ENCODE measurements at regions not wholly inside any gene's neighbourhood (a gene's known extent, or its start where the extent isn't known, plus 50 kb on each side); places are given as distances from the start of the nearest gene placed in this dataset.
"Not testable (repeated sequence)": the region's sequence is repeated elsewhere in the genome, so short reads cannot be mapped to it uniquely, and the experiment has no call there.

DNA sequence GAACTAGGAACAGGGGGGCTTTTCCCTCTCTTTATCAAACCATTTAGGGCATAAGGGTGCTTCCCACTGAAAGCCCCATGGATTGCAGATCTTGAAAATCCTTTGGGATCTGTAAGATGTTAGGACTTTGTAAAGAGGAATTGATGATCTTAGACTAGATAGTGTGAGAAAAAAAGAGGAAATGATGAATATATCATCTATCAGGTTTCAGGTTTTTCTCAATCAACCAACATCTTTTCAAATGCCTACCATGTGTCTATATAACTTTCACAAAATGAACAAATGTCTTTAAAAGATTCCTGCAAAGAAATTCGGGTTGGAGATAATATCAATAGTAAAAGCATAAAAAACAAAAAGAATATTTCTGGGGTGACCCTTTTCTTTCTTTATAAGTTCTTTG is 50.1 kb downstream of the KCNC4 start:
- DNase-seq: no peak

DNA sequence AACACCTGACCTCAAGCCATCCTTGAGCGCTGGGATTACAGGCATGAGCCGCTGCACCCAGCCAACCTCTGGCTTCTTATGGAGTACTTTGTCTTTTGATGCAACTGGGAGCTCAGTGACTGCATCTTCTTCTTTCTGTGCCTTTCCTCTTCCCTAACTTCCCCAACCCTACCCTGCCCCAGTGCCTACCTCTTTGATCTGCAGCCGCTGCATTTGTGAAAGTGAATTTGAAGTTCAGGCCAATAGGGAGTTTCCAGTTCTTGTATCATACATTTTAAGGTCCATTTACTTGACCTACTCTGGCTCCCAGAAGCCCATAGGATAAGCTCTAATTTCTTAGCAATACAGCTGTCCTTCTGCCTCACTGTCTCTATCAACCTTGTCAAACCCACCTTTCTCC is 52.2 kb downstream of the KCNC4 start:
- no peak for DNase-seq

DNA sequence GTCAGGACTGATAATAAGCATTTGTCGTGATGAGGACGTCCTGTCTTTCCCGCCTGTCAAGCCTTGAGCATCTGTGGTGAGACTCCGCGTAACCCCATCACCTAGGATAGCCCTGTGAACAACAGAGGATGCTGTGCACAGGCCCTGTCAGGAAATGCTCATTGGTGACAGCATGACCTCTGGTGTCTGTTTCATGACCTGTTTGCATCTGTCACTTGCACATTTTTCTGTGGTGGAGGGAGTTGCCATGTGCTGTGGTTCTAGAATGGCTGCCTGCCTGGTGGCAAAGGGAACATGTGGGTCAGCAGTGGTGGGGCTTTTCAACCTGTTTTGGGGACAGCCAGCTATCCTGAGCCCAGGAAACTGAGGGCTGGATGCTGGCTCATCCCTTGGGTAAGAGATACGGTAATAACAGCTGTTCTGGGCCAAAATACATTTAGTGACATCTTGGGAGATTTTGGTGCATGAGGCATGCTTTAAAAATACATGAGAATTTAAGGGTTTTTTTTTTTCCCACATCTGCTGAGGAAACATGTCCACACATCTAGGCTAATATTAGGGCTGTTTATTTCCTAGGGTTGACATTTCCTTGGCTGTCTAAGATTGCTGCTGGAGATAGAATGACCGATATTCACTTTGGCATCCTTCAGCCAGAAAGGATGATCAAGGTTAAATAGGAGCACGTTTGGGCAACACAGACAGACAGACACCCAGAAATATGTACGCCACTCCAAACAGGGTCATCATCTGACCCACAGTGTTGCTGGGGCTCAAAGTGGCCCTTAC is 52.9 kb downstream of the KCNC4 start:
- DNase-seq: peak in 1 of 5 experiments; percentile 60

DNA sequence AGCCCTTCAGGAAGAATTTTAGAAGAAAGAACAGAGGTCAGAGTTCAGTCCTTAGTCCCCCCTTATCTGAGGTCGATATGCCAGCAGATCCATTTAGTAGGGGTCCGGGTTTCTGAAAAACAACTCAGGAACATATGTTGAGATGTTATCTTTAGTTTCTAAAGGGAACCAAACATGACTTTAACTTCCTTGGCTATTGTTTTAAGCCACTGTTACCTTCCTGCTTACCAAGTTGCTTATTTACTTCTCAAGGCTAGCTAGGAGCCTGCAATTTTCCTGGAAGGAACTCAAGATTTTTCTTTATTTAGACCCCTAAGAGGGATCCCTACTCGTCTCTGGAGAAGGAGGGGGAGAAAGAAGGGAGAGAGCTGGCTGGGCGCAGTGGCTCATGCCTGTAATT is 54.3 kb downstream of the KCNC4 start:
- no peak for DNase-seq

DNA sequence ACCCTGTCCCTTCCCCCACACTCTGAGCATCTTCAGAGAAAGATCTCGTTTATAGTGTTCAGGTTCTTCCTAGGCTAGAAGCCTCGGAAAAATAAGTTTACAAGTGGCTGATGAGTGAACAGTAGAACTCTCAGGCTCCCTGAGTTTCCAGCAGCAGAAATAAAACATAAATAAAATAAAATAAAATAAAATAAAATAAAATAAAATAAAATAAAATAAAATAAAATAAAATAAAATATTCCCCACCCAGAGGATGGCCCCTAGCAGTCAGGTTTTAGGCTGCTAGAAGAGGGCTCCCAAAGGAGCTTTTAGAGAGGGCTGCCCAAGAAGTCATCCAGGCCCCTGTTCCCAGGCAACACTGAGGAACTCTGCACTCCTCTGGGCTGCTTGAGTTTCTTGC is 55.1 kb downstream of the KCNC4 start:
- no peak for DNase-seq

DNA sequence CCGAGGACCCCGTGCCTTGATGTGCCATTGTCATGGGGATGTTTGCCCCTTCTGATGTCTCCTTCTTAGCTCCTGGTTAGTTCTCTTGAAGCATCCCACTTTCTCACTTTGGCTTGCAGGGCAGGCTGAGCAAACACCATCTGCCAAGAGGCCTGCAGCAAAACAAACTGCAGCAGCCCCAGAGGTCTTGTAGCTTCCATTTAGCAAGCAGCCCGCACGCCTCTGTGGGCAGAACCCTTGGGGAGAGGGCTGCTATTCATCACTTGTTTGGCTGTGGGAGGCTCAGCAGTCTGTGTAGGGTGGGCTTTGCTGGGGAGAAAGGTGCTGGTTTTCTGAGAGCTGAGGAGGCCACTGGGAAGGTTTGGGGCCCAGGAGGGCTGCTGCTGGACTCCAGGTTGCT is 56.7 kb downstream of the KCNC4 start:
- no peak for DNase-seq

DNA sequence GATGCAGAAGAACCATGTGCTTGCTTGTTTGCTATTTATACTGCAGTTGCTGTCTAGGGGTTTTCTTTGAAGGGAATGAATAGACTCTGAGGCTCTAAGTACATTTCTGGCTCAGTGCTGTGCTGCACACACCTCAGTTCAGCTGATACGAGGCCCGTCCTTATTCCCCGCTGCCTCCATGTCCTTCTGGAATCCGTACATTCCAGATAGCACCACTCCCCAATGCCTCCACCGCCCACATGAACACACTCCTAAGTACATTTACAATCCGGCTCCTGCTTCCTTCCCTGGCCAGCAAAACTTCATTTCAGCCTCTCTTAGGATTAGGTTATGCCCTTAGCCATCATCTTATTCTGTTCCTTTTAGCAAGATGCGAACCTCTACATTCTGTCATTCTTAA is 57.1 kb downstream of the KCNC4 start:
- DNase-seq: no peak

DNA sequence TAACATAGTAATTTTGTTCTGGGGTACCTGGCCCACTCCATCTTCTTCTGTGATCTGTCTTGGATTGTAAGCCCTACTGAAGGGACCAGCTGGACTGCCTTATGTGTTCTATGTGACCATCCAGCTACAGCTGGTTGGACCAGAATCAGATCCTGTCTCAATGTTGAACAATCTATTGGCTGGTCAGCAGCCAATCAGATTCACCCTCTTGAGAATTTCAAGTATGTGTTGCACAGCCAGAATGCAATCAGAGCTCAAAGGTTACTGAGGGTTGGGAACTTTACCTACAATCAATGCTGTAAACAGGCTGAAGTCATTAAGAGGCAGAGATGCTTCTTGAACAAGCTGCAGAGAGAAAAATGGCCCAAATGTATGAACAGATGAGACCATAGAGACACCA is 61.9 kb downstream of the KCNC4 start:
- no peak for DNase-seq

DNA sequence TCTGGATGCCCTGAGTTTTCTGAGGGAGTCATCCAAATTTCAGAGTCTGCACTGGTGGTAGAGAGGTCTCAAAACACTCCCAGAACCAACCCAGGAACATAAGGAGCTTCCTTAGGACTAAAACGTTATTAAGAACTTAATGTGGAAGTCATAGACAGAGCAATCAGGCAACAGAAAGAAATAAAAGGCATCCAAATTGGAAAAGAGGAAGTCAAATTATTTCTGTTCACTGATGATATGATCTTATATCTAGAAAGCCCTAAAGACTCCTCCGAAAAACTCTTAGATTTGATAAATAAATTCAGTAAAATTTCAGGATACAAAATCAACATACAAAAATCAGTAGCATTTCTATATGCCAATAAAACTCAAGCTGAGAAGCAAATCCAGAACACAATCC is 63.7 kb downstream of the KCNC4 start:
- not testable (repeated sequence) for DNase-seq

DNA sequence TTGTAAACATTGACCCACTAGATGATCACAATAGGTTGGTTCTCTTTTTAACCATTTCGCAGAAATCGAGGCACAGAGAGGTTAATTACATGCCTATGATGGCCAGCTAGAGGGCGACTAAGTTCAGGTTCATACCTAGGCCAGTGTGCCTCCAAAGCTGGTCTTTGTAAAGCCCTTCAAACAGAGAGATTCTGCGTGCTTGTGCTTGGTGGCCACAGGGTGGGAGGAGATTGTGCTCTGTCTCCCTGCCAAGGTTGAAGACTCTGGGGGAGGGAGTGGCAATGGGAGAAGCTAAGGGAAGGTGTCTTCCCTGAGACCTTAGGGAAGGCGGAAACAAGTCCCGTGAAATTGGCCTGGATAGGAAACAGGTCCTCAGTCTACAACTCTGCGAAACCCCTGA is 59.1 kb upstream of the RBM15 start:
- no peak for DNase-seq

DNA sequence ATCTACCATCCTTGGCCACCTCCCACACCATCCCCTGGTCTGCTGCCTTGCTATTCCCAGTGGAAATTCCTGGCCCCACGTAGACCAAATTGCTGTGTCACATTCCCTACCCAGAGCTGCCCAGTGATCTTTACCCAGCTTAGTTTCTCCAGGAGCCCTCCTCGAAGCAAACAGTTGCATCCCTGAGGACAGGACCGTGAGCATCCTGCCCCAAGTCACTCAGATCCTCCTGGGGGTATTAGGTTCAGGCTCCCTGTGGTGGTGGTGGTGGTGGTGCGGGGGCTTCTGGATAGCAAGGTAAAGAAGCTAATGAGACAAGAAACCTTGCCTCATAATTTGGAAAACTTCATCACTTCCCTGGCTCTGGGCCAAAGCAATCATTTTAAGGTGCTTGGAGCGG is 58.4 kb upstream of the RBM15 start:
- no peak for DNase-seq

DNA sequence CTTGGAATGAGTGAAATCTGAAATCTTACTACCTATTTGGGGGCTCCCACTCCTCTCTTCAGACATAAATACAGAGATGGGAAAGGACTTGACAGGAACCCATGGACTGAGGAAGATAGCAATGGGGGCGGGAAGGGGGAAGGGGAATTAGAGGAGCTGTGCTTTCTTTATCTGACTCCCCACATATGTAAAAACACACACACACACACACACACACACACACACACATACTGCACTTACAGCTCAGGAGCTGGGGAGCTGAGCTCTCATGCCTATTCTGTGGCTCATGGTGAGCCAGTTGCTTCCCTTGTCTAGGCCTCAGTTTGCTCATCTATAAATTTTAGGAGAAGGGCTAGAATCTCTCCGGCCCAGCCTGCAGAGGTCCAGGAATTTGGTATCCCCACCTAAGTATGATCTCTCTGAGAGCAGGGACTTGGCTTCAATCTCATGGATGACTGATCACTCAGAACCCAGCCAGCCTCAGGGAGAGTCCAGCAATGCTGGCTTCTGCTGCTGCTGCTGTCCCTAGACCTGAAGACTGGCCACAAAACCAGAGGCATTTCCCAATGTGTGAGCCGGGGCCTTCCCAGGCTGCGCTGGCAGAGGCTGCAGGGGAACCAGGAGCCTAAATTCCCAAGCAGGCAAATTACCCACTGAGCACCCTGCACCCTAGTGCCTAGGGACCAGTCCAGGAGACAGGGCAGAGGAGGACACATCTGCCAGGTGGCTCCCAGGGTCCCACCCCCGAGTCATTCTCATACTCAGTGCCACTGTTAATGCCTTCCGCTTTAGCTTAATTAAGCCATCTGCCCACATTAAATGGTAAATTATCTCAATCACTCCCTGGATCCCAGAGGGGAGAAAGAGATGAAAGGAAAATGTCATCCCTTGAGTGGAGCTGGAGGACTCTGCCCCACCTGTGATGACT is 57.5 kb upstream of the RBM15 start:
- DNase-seq: no peak

DNA sequence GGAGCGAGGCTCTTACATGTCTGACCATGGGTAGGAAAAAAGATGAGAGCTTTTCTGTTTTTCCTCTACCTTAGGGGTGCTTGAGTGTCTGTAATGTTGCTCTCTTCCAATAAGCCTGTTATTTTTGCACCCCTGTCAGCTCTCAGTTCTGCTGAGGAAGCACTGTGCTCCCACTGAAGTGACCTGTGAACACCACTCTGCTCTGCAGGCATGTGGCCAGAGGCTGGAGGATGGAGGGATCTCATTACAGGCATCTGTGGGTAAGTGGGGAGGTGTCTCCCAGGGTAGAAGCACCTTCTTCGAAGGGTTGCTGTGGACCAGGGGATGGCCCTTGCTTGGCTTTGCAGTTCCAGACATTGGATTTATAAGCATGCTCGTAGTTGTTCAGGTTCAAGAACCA is 56.8 kb upstream of the RBM15 start:
- DNase-seq: no peak

DNA sequence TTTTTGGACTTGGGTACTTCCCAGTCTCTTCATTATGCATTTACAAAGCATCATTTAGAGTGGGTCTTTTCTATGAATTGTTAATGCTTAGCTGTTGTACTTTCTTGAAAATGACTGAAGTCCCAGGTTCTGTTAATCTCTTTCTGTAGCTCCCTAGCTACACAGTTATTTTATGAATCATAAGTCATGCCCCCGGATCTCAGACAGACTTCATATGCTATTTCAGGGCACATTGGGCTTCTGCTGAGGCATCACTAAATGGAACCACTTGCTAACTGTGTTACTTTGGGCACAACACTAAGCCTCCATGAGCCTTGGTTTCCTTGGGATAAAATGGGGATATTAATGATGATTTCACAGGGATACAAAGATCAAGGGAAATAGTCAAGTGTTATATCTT is 55.5 kb upstream of the RBM15 start:
- DNase-seq: no peak

DNA sequence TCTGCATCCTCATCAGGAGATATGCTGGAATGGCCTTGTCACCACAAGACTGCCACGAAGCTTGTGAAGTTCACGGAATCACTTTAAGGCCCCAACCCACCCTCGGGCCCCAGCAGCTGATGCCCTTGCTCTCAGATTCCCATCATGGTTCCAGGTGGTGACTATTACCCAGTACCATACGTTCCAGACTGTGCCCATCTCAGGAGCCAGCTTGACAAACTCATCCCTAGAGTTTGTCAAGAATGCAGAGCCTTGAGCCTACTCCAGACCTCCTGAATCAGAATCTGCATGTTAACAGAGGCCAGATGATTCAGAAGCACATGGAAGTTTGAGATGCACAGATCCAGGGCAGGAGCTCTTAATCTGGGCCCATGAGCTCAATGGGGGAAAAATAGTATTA is 53.9 kb upstream of the RBM15 start:
- no peak for DNase-seq

DNA sequence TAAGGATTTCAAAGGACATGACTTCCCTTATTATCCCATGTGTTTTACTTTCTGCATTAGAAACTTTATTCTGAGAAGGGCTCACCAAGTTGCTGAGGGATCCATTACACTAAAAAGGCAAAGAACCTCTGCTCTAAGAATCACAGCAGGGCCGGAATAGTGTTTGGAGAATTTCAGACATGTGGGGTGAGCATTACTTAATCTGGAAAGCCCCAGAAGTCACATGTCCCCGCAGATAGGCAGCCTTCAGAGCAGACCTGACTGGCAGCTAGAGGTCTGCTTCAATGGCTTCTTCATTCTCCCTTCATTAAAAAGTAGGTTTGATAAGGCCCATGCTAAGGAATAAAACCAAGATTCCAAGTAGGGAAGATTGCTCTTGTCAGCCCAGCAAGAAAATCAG is 52.6 kb upstream of the RBM15 start:
- no peak for DNase-seq

DNA sequence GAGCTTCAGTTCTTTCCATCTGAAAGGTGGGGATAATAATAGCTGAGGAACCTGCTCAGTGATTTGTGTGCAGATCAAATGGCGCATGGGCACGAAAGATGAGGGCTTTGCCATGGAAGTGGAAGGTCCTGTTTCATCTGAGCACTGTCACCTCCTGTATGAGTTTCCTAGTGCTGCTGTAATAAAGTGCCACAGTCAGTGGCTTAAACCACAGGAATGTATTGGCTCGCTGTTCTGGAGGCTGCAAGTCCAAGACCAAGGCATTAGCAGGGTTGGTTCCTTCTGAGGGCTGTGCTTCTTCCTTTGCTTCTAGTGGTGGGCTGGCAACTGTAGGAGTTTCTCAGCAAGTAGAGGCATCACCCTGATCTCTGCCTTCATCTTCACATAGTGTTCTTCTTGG is 51.1 kb upstream of the RBM15 start:
- no peak for DNase-seq

All from T-helper 2 cell (primary cell).